Neuronal stem cell (in vitro differentiated cells): ENCODE measurements at regions not wholly inside any gene's neighbourhood (a gene's known extent, or its start where the extent isn't known, plus 50 kb on each side); places are given as distances from the start of the nearest gene placed in this dataset.

Experiments
- DNase-seq: peaks from one replicate; pipeline ENCODE4 v3.0.0-alpha.2; 2013; ENCODE audit warnings: low spot score
- H2AFZ ChIP-seq: one replicate; pipeline ENCODE4 v1.6.1; 2013; ENCODE audit warnings: mild to moderate bottlenecking, low read length, inconsistent platforms
- H2AK5ac ChIP-seq: 2 replicates; pipeline ENCODE4 v1.6.1; 2013; ENCODE audit warnings: low read depth, mild to moderate bottlenecking, inconsistent platforms, low read length, moderate library complexity, mixed read lengths
- H2BK120ac ChIP-seq: 2 replicates; pipeline ENCODE4 v1.6.1; 2013; ENCODE audit warnings: low read depth, mild to moderate bottlenecking, inconsistent platforms, low read length, moderate library complexity, mixed read lengths
- H2BK12ac ChIP-seq: one replicate; pipeline ENCODE4 v1.6.1; 2013; ENCODE audit warnings: low read length, inconsistent platforms
- H2BK15ac ChIP-seq: 2 replicates; pipeline ENCODE4 v1.6.1; 2013; ENCODE audit warnings: mild to moderate bottlenecking, low read length, inconsistent platforms, mixed read lengths
- H2BK5ac ChIP-seq: one replicate; pipeline ENCODE4 v1.6.1; 2013; ENCODE audit warnings: inconsistent platforms, mild to moderate bottlenecking, low read length, moderate library complexity
- H3K14ac ChIP-seq: one replicate; pipeline ENCODE4 v1.6.1; 2013; ENCODE audit warnings: low read length, inconsistent platforms
- H3K18ac ChIP-seq: 2 replicates; pipeline ENCODE4 v1.6.1; 2013; ENCODE audit warnings: low read length, inconsistent platforms
- H3K23ac ChIP-seq: 2 replicates; pipeline ENCODE4 v1.6.1; 2013; ENCODE audit warnings: low read depth, mild to moderate bottlenecking, mixed read lengths, low read length, inconsistent platforms; ENCODE audit not compliant: poor library complexity
- H3K27ac ChIP-seq: replicated peaks from 3 replicates; pipeline ENCODE4 v1.5.1; 2013; ENCODE audit warnings: low read length, inconsistent platforms
- H3K27me3 ChIP-seq, 3 experiments: 2 replicates each; pipeline ENCODE4 v1.6.1; 2013; ENCODE audit warnings: low read length in 3 of 3, mild to moderate bottlenecking in 2 of 3, inconsistent platforms in 1 of 3, low read depth in 1 of 3, mixed read lengths in 1 of 3, moderate library complexity in 1 of 3; ENCODE audit not compliant: control insufficient read depth in 3 of 3, insufficient read depth in 3 of 3
- H3K36me3 ChIP-seq, 2 donors: replicated peaks in 1 of 2; 2 replicates each; pipeline ENCODE4 v1.6.1; 2013; ENCODE audit warnings: low read length in 2 of 2; ENCODE audit not compliant: control insufficient read depth in 2 of 2, insufficient read depth in 2 of 2
- H3K4ac ChIP-seq: 2 replicates; pipeline ENCODE4 v1.6.1; 2013; ENCODE audit warnings: inconsistent platforms, mild to moderate bottlenecking, low read length, moderate library complexity
- H3K4me1 ChIP-seq, 2 donors: 1 replicate in 1 of 2; 2 replicates in 1 of 2; pipeline ENCODE4 v1.6.1; 2013; ENCODE audit warnings: low read length in 2 of 2, low read depth in 1 of 2; ENCODE audit not compliant: control insufficient read depth in 2 of 2, insufficient read depth in 1 of 2
- H3K4me2 ChIP-seq: one replicate; pipeline ENCODE4 v1.6.1; 2013; ENCODE audit warnings: mild to moderate bottlenecking, low read length, inconsistent platforms; ENCODE audit not compliant: insufficient read depth, poor library complexity, severe bottlenecking
- H3K4me3 ChIP-seq, 2 donors: 2 replicates each; pipeline ENCODE4 v1.5.1; 2013; ENCODE audit warnings: low read length in 2 of 2, mild to moderate bottlenecking in 2 of 2, inconsistent platforms in 1 of 2, moderate library complexity in 1 of 2
- H3K79me1 ChIP-seq: one replicate; pipeline ENCODE4 v1.6.1; 2013; ENCODE audit warnings: low read depth, mild to moderate bottlenecking, inconsistent platforms, low read length, moderate library complexity
- H3K9ac ChIP-seq: one replicate; pipeline ENCODE4 v1.6.1; 2013; ENCODE audit warnings: mild to moderate bottlenecking, low read depth, low read length, inconsistent platforms; ENCODE audit not compliant: poor library complexity
- H3K9me3 ChIP-seq, 2 donors: replicated peaks in 1 of 2; 2 replicates each; pipeline versions ENCODE3 to v1.6.1; 2013; ENCODE audit warnings: low read length in 2 of 2, mild to moderate bottlenecking in 2 of 2, inconsistent platforms in 1 of 2, low read depth in 1 of 2, mixed read lengths in 1 of 2, moderate library complexity in 1 of 2; ENCODE audit not compliant: control insufficient read depth in 2 of 2, insufficient read depth in 1 of 2
- H4K8ac ChIP-seq: one replicate; pipeline ENCODE4 v1.6.1; 2013; ENCODE audit warnings: low read depth, mild to moderate bottlenecking, inconsistent platforms, low read length, moderate library complexity
- H4K91ac ChIP-seq: one replicate; pipeline ENCODE4 v1.6.1; 2013; ENCODE audit warnings: low read length, low read depth, mild to moderate bottlenecking, inconsistent platforms; ENCODE audit not compliant: poor library complexity
- WGBS, 2 donors: extraction: QIAGEN DNeasy Blood & Tissue Kit; methylation state at CpG; one replicate each; pipeline ENCODE4 v1.1.7; 2013; ENCODE audit warnings: missing lambda C conversion rate in 2 of 2, mixed read lengths in 1 of 2; ENCODE audit not compliant: insufficient read length in 2 of 2, insufficient replicate concordance in 1 of 2; ENCODE audit errors: extremely low coverage in 2 of 2; 5-methylcytosine and 5-hydroxymethylcytosine counted together

DNA sequence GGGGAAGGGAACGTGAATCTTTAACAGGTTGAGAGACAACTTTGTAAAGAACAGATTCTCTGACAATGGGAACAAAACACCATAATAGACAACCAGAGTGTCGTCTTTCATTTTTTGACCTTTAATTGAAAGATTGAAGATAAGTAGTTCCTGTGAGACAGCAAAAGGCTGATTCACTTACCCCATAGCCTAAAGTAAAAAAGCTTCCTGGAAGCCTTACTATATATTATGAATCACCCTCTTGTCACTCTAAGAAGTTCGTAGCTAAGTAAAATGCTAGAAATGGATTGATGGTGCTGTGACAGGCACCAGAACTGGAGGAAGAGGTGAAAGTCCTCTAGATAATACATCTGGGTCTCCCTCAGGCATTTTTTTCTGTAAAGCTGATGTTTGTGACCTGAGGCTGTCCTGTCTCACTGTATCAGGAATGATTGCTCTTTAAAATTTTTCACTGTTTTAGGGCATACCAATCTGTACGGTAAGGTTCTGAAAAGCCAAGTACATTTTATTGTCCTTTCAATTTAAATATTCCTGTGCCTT, 824.6 kb upstream of the SEMA6D start:
- Histone ChIP-seq H4K91ac (no peak overlapping the region), H3K79me1 (no peaks in the 10 kb centered on the region), H3K23ac (no peak overlapping the region), H3K27ac (no peak overlapping the region), H2BK120ac (no peak overlapping the region), H2AK5ac (no peak overlapping the region), H2BK5ac (no peak overlapping the region), H2BK15ac (no peak overlapping the region), H3K9me3 (no peaks in the 10 kb centered on the region), H3K36me3 (no peaks in the 10 kb centered on the region), H3K4me1 (no peaks in the 10 kb centered on the region), H2AFZ (no peak overlapping the region), H3K18ac (no peak overlapping the region), H2BK12ac (no peak overlapping the region), H3K9ac (no peak overlapping the region), H3K4ac (no peak overlapping the region), H3K27me3 (no peaks in the 10 kb centered on the region), H3K4me3 (no peak overlapping the region), H3K14ac (no peak overlapping the region), H3K4me2 (no peak overlapping the region), H4K8ac (no peak overlapping the region)
- DNase-seq, result no peak
- no CpG with 5 or more reads among the region's 4 CpGs for WGBS, 2 donors

DNA sequence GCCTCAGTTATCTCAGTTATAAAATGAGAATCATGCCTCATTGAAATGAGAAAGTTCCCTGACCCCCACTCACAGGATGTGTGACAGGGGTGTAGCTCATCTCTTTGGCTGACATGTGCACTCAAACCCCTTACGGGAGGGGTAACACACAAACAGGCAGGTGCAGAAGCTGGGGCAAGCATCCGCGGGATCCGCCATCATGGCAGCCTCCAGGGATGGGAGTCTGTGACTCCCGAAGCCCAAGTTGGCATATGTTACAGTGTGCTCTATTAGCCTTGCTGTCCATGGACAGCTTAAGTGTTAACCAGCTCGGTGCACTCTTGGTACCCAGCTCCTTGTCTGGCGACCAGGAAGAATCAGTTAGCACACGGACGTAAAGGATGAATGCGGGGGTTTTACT, 822.7 kb upstream of the SEMA6D start:
- no peak overlapping the region for H2BK15ac ChIP-seq
- H2AFZ ChIP-seq, result no peak overlapping the region
- H4K8ac ChIP-seq, result no peak overlapping the region
- H3K4ac ChIP-seq, result no peak overlapping the region
- H2AK5ac ChIP-seq, result no peak overlapping the region
- H3K27ac ChIP-seq, result no peak overlapping the region
- H3K4me1 ChIP-seq, result no peaks in the 10 kb centered on the region
- no CpG with 5 or more reads among the region's 10 CpGs for WGBS, 2 donors
- H3K4me2 ChIP-seq, result no peak overlapping the region
- no peak overlapping the region for H3K23ac ChIP-seq
- no peaks in the 10 kb centered on the region for H3K79me1 ChIP-seq
- no peak overlapping the region for H3K4me3 ChIP-seq
- no peak overlapping the region for H2BK12ac ChIP-seq
- H3K27me3 ChIP-seq, result no peaks in the 10 kb centered on the region
- no peak overlapping the region for H2BK5ac ChIP-seq
- H3K9me3 ChIP-seq, result no peaks in the 10 kb centered on the region
- H2BK120ac ChIP-seq, result no peak overlapping the region
- no peak overlapping the region for H3K18ac ChIP-seq
- H3K14ac ChIP-seq, result no peak overlapping the region
- H3K9ac ChIP-seq, result no peak overlapping the region
- H4K91ac ChIP-seq, result no peak overlapping the region
- no peaks in the 10 kb centered on the region for H3K36me3 ChIP-seq
- no peak for DNase-seq

DNA sequence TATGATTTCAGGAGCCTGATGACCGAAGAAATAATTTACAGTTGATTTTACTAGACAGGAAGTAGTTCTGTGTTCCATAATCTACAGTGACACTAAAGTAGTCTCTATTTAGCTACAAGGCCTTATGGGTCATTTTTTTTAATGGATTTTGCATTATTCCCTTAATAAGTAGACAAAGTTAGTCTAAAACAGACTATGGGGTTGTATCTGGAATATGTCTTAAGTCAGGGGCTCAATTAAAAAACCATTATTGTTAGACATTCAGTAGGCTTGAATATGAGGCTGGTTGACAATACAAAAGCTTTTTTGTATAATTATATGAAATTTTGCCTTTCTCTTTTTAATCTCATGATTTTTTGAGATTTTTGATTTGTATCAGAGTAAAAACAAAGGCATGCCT, 820.0 kb upstream of the SEMA6D start:
- Histone ChIP-seq H3K36me3 (no peaks in the 10 kb centered on the region), H4K91ac (no peak overlapping the region), H3K27me3 (no peaks in the 10 kb centered on the region), H2AFZ (no peak overlapping the region), H3K23ac (no peak overlapping the region), H2BK15ac (no peak overlapping the region), H4K8ac (no peak overlapping the region), H3K4me2 (no peak overlapping the region), H3K9me3 (no peaks in the 10 kb centered on the region), H3K27ac (no peak overlapping the region), H2AK5ac (no peak overlapping the region), H3K9ac (no peak overlapping the region), H2BK12ac (no peak overlapping the region), H2BK5ac (no peak overlapping the region), H3K79me1 (no peaks in the 10 kb centered on the region), H3K4ac (no peak overlapping the region), H3K14ac (no peak overlapping the region), H3K4me1 (no peaks in the 10 kb centered on the region), H3K18ac (no peak overlapping the region), H3K4me3 (no peak overlapping the region), H2BK120ac (no peak overlapping the region)
- WGBS, 2 donors, result no CpG with 5 or more reads among the region's 1 CpG
- no peak for DNase-seq

DNA sequence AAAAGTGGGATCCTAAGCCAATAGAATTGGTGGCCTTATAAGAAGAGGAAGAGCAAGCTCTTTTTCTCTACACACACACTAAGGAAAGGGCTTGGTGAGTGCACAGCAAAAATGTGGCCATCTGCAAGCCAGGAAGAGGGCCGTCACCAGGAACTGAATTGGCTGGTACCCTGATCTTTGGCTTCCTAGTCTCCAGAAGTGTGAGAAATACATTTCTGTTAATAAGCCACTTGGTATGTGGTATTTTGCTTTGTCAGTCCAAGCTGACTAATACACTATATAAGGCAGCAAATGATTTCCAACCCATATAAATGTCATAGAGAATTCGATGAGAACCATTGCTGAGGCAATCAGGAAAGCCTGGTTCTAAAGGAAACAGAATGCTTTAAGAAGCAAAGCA, 816.3 kb upstream of the SEMA6D start:
- no peak overlapping the region for H2AFZ ChIP-seq
- H3K27ac ChIP-seq, result no peak overlapping the region
- no CpG with 5 or more reads among the region's 2 CpGs for WGBS, 2 donors

More for the DNA sequence above, 816.3 kb upstream of the SEMA6D start:
- no peak overlapping the region for H4K91ac ChIP-seq
- no peak overlapping the region for H2BK12ac ChIP-seq
- H3K4me3 ChIP-seq, result no peak overlapping the region
- no peak overlapping the region for H2BK5ac ChIP-seq
- H3K14ac ChIP-seq, result no peak overlapping the region
- no peak overlapping the region for H4K8ac ChIP-seq
- no peak overlapping the region for H2AK5ac ChIP-seq
- no peaks in the 10 kb centered on the region for H3K4me1 ChIP-seq
- H3K79me1 ChIP-seq, result no peaks in the 10 kb centered on the region
- H3K18ac ChIP-seq, result no peak overlapping the region
- H3K36me3 ChIP-seq, result no peaks in the 10 kb centered on the region
- H3K4ac ChIP-seq, result no peak overlapping the region
- no peak overlapping the region for H3K23ac ChIP-seq
- H3K4me2 ChIP-seq, result no peak overlapping the region
- no peaks in the 10 kb centered on the region for H3K27me3 ChIP-seq
- no peak overlapping the region for H2BK15ac ChIP-seq
- no peak for DNase-seq
- no peak overlapping the region for H2BK120ac ChIP-seq
- no peak overlapping the region for H3K9ac ChIP-seq
- no peaks in the 10 kb centered on the region for H3K9me3 ChIP-seq
